Naive thymus-derived CD4-positive, alpha-beta T cell (primary cell): ENCODE measurements at regions not wholly inside any gene's neighbourhood (a gene's known extent, or its start where the extent isn't known, plus 50 kb on each side); places are given as distances from the start of the nearest gene placed in this dataset.
"Not testable (repeated sequence)": the region's sequence is repeated elsewhere in the genome, so short reads cannot be mapped to it uniquely, and the experiment has no call there.

Source experiments
- ATAC-seq: fragments of 150-1000 bp; cut with Tn5 transposase; 2 replicates; pipeline ENCODE4 v1.10.0; 2021; ENCODE audit warnings: mild to moderate bottlenecking, moderate library complexity
- CTCF ChIA-PET: fragments of 350-600 bp; sonication (Branson Sonifier 250); formaldehyde crosslinking; loops from one replicate; lab custom pipeline; 2021; ENCODE audit warnings: antibody characterized with exemption; lab: Charles Lee
- POLR2A ChIA-PET: fragments of 350-600 bp; sonication (Branson Sonifier 250); formaldehyde crosslinking; loops from one replicate; lab custom pipeline; 2021; ENCODE audit warnings: antibody characterized with exemption, inconsistent platforms; lab: Charles Lee
- DNase-seq, 9 donors: peaks; one replicate each; pipeline versions ENCODE4 v3.0.0 to v3.0.0-alpha.2; 2020 to 2022; ENCODE audit warnings: mixed read lengths in 1 of 9
- H3K27ac ChIP-seq: one replicate; pipeline ENCODE4 v1.7.0; 2013; ENCODE audit warnings: mild to moderate bottlenecking, low read depth, low read length, moderate library complexity
- H3K27me3 ChIP-seq, 2 donors: one replicate each; pipeline ENCODE4 v1.7.0; 2013; ENCODE audit warnings: low read length in 2 of 2, mild to moderate bottlenecking in 2 of 2, moderate library complexity in 2 of 2; ENCODE audit not compliant: control insufficient read depth in 2 of 2, insufficient read depth in 2 of 2
- H3K36me3 ChIP-seq, 3 experiments: 1 replicate in 2 of 3; 2 replicates in 1 of 3; pipeline ENCODE4 v1.7.0; 2013; ENCODE audit warnings: low read length in 3 of 3, mild to moderate bottlenecking in 3 of 3, moderate library complexity in 1 of 3; ENCODE audit not compliant: insufficient read depth in 3 of 3, control insufficient read depth in 2 of 3
- H3K4me1 ChIP-seq, 2 donors: one replicate each; pipeline ENCODE4 v1.7.0; 2013; ENCODE audit warnings: low read length in 2 of 2, mild to moderate bottlenecking in 2 of 2, moderate library complexity in 1 of 2; ENCODE audit not compliant: control insufficient read depth in 2 of 2, insufficient read depth in 2 of 2
- H3K4me3 ChIP-seq: 2 replicates; pipeline ENCODE4 v1.7.0; 2013; ENCODE audit warnings: mild to moderate bottlenecking, low read length
- H3K9me3 ChIP-seq, 3 experiments: 1 replicate in 2 of 3; 2 replicates in 1 of 3; pipeline ENCODE4 v1.7.0; 2013; ENCODE audit warnings: low read length in 3 of 3; ENCODE audit not compliant: control insufficient read depth in 2 of 3
- H3K27ac Mint-ChIP-seq, 9 donors: one replicate each; pipeline ENCODE4 v1.8.0; 2020 to 2022; ENCODE audit warnings: mixed read lengths in 9 of 9, mild to moderate bottlenecking in 8 of 9, moderate library complexity in 5 of 9, inconsistent platforms in 2 of 9
- H3K27me3 Mint-ChIP-seq, 5 donors: one replicate each; pipeline ENCODE4 v1.8.0; 2021 to 2022; ENCODE audit warnings: mixed read lengths in 5 of 5, mild to moderate bottlenecking in 1 of 5
- H3K36me3 Mint-ChIP-seq, 5 donors: one replicate each; pipeline ENCODE4 v1.8.0; 2020 to 2022; ENCODE audit warnings: mixed read lengths in 5 of 5, mild to moderate bottlenecking in 3 of 5, inconsistent platforms in 1 of 5
- H3K4me1 Mint-ChIP-seq, 7 donors: one replicate each; pipeline ENCODE4 v1.8.0; 2020 to 2022; ENCODE audit warnings: mixed read lengths in 7 of 7, mild to moderate bottlenecking in 3 of 7, inconsistent platforms in 1 of 7
- H3K4me3 Mint-ChIP-seq, 10 donors: one replicate each; pipeline ENCODE4 v1.8.0; 2020 to 2022; ENCODE audit warnings: mild to moderate bottlenecking in 10 of 10, mixed read lengths in 10 of 10, moderate library complexity in 6 of 10, inconsistent platforms in 2 of 10
- H3K9me3 Mint-ChIP-seq, 11 donors: one replicate each; pipeline ENCODE4 v1.8.0; 2020 to 2022; ENCODE audit warnings: mixed read lengths in 11 of 11, mild to moderate bottlenecking in 4 of 11, inconsistent platforms in 1 of 11, moderate library complexity in 1 of 11
- intact Hi-C, 2 donors: fragments of 100-400 bp; cut with micrococcal nuclease; formaldehyde crosslinking; loops; one replicate each; pipeline ENCODE4 v1.15.1; 2023

DNA sequence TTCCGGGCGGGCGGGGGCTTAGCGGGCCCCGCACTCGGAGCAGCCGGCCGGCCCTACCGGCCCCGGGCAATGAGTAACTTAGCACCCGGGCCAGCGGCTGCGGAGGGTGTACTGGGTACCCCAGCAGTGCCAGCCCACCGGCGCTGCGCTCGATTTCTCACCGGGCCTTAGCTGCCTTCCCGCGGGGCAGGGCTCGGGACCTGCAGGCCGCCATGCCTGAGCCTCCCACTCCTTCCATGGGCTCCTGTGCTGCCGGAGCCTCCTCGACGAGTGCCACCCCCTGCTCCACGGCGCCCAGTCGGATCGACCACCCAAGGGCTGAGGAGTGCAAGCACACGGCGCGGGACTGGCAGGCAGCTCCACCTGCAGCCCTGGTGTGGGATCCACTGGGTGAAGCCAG lies 427.1 kb downstream of the NAF1 start:
- H3K4me1 ChIP-seq, H3K9me3 Mint-ChIP-seq, H3K9me3 ChIP-seq, intact Hi-C loops, H3K27me3 ChIP-seq, H3K27ac Mint-ChIP-seq, H3K27me3 Mint-ChIP-seq, H3K4me3 Mint-ChIP-seq, CTCF ChIA-PET, H3K27ac ChIP-seq, POLR2A ChIA-PET, H3K36me3 ChIP-seq, ATAC-seq, H3K36me3 Mint-ChIP-seq, DNase-seq, H3K4me1 Mint-ChIP-seq, H3K4me3 ChIP-seq: not testable (repeated sequence)

DNA sequence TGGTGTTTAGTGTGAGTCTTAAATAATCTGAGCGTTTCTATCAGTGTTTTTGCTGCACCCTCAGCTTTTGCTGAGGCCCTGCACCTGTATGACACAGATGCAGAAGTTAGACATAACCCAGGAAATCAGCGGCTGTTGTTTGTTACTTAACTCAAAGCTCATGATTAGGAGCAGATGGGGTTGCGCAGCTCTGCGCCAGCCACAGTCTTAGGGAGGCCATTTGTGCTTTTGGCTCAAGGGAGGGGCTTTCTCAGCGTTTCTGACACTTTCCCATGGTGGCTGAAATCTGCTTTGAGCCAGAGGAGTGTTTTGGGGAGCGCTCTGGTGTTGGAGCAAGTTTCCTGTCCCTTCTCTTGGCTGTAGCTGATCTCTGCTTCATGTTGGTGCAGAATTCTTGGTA lies 433.8 kb downstream of the NAF1 start:
- CTCF ChIA-PET: no interaction called here
- Mint-ChIP-seq H3K4me1 (no peaks in the 10 kb centered on the region), H3K36me3 (no peaks in the 10 kb centered on the region), H3K27ac (no peak overlapping the region), H3K9me3 (no peaks in the 10 kb centered on the region), H3K4me3 (no peak overlapping the region), H3K27me3 (no peaks in the 10 kb centered on the region)
- POLR2A ChIA-PET: no interaction called here
- DNase-seq: no peak
- Histone ChIP-seq H3K27me3 (no peaks in the 10 kb centered on the region), H3K36me3 (no peaks in the 10 kb centered on the region), H3K27ac (no peak overlapping the region), H3K4me3 (no peak overlapping the region), H3K9me3 (no peaks in the 10 kb centered on the region), H3K4me1 (no peaks in the 10 kb centered on the region)
- intact Hi-C loops: no loop called here
- no peak for ATAC-seq

DNA sequence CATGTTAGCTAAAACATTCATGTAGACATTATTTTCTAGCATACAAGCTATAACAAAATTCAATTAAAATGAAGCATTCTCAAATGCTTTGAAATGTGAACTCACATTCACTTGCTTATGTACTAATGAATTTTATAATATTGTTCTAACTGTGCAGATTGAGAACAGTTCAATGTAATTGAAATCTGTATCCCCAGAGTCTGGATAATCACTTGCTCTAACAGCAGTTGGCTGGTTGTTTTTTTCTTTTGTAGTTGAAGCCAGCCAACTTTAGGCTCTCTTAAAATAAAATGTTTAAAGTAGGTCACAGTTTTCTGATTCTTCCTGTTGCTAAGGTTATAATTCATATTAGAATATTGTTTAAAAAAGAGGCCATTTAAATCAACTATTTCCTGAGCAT lies 438.9 kb downstream of the NAF1 start:
- Mint-ChIP-seq H3K27ac (no peak overlapping the region), H3K27me3 (no peaks in the 10 kb centered on the region), H3K9me3 (peaks cover 0 to 9% (median 1%) of the 10 kb centered on the region in 11 donors), H3K4me1 (no peaks in the 10 kb centered on the region), H3K36me3 (no peaks in the 10 kb centered on the region), H3K4me3 (no peak overlapping the region)
- ChIA-PET POLR2A (no interaction called here), CTCF (no interaction called here)
- no peak overlapping the region for H3K4me3 ChIP-seq
- H3K36me3 ChIP-seq: no peaks in the 10 kb centered on the region
- intact Hi-C loops: no loop called here
- H3K27me3 ChIP-seq: no peaks in the 10 kb centered on the region
- no peaks in the 10 kb centered on the region for H3K4me1 ChIP-seq
- DNase-seq (no peak), ATAC-seq (no peak)
- no peaks in the 10 kb centered on the region for H3K9me3 ChIP-seq
- H3K27ac ChIP-seq: no peak overlapping the region

DNA sequence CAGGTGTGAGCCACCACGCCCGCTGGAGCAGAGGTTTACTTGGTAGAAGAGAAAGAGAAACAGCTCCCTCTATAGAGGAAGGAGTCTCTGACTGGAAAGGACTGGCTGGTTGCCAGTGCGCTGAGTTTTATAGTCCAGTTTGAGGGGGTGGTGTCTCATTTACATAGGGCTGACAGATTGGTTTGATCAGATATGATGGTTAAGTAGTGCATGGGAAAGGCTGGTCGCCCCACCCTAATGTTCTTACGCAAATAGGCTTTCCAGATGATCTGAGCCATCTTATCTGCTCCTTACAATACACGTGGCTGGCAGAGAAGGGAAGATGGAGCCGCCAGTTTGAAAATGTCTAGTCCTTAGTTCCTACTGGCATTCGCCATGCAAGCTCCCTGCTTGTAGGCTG lies 439.5 kb downstream of the NAF1 start:
- Mint-ChIP-seq H3K4me1 (no peaks in the 10 kb centered on the region), H3K36me3 (no peaks in the 10 kb centered on the region), H3K4me3 (no peak overlapping the region), H3K27me3 (no peaks in the 10 kb centered on the region), H3K9me3 (peaks cover 0 to 9% (median 1%) of the 10 kb centered on the region in 11 donors), H3K27ac (no peak overlapping the region)
- POLR2A ChIA-PET: no interaction called here
- no peaks in the 10 kb centered on the region for H3K36me3 ChIP-seq
- CTCF ChIA-PET: no interaction called here
- no peaks in the 10 kb centered on the region for H3K4me1 ChIP-seq
- H3K27me3 ChIP-seq: no peaks in the 10 kb centered on the region
- intact Hi-C loops: no loop called here
- no peak overlapping the region for H3K4me3 ChIP-seq
- ATAC-seq (no peak), DNase-seq (no peak)
- no peak overlapping the region for H3K27ac ChIP-seq
- H3K9me3 ChIP-seq: no peaks in the 10 kb centered on the region

DNA sequence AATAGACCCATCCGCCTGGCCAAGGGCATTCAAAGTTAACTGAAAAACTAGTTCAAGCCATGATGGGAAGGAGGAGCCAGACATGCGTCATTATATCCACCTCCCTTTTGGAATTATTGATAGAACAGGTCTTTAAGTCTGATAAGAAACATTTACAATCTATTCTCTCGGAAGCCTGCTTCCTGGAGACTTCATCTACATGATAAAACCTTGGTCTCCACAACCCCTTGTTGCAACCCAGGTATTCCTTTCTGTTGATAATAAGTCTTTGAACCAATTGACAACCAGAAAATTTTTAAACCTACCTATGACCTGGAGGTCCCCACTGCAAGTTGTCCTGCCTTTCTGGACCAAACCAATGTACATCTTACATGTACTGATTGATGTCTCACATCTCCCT lies 451.3 kb downstream of the NAF1 start:
- Histone ChIP-seq H3K27ac (no peak overlapping the region), H3K4me3 (no peak overlapping the region), H3K27me3 (no peaks in the 10 kb centered on the region), H3K4me1 (no peaks in the 10 kb centered on the region), H3K9me3 (no peaks in the 10 kb centered on the region), H3K36me3 (no peaks in the 10 kb centered on the region)
- intact Hi-C loops: no loop called here
- Mint-ChIP-seq H3K4me1 (no peaks in the 10 kb centered on the region), H3K9me3 (peaks cover 0 to 18% (median 6%) of the 10 kb centered on the region in 11 donors), H3K27me3 (peaks cover 0 to 9% (median 0%) of the 10 kb centered on the region in 5 donors), H3K36me3 (no peaks in the 10 kb centered on the region), H3K27ac (no peak overlapping the region), H3K4me3 (no peak overlapping the region)
- CTCF ChIA-PET: no interaction called here
- POLR2A ChIA-PET: no interaction called here
- ATAC-seq (no peak), DNase-seq (no peak)

DNA sequence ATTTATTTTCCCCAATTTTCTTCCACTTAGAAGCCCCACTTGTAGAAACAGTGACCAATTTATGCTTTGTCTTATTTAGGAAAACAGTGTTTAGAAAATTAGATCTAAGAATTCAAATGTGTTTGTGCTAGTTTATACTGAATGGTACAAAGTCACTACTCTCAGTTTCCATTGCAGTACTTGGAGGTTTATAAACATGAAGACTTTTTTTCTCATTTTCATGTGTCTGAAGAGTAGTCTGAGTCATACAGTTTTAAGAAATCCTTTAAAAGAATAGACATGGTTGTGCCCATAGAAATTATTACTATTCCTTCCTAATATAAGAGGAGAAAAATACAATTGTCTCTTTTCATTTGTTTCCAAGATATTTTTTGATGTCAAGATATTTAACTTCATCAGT lies 458.7 kb downstream of the NAF1 start:
- Histone ChIP-seq H3K36me3 (no peaks in the 10 kb centered on the region), H3K4me1 (no peaks in the 10 kb centered on the region), H3K27me3 (no peaks in the 10 kb centered on the region), H3K27ac (no peak overlapping the region), H3K9me3 (no peaks in the 10 kb centered on the region), H3K4me3 (no peak overlapping the region)
- peaks cover 0 to 20% (median 6%) of the 10 kb centered on the region in 11 donors for H3K9me3 Mint-ChIP-seq
- no peak for DNase-seq
- no peak overlapping the region for H3K27ac Mint-ChIP-seq
- intact Hi-C loops: no loop called here
- no peak for ATAC-seq
- H3K36me3 Mint-ChIP-seq: no peaks in the 10 kb centered on the region
- no peak overlapping the region for H3K4me3 Mint-ChIP-seq
- peaks cover 0 to 9% (median 0%) of the 10 kb centered on the region in 5 donors for H3K27me3 Mint-ChIP-seq
- ChIA-PET CTCF (no interaction called here), POLR2A (no interaction called here)
- H3K4me1 Mint-ChIP-seq: no peaks in the 10 kb centered on the region

DNA sequence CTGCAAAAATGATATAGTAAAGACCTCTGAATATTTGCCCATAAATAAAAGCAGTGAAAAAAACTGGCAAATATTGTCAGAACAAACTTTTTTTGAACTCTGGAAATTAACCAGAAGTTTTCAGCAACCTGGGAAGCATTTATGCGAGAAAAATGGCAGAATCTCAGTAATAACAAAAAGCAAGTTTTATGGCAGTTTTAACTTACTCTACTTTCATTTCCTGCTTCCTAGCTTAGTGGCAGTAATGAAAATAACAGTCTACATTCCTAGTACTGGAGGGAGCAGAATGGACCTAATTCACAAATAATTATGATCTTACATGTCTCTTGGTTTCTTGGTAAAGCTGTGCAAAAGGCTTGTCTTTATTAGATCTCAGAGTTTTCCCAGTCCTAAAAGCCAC lies 460.1 kb downstream of the NAF1 start:
- H3K9me3 ChIP-seq: no peaks in the 10 kb centered on the region
- POLR2A ChIA-PET: no interaction called here
- Mint-ChIP-seq H3K36me3 (no peaks in the 10 kb centered on the region), H3K9me3 (peaks cover 0 to 7% (median 3%) of the 10 kb centered on the region in 11 donors), H3K4me3 (no peak overlapping the region), H3K27ac (no peak overlapping the region), H3K27me3 (no peaks in the 10 kb centered on the region), H3K4me1 (no peaks in the 10 kb centered on the region)
- CTCF ChIA-PET: no interaction called here
- no peaks in the 10 kb centered on the region for H3K4me1 ChIP-seq
- no peaks in the 10 kb centered on the region for H3K36me3 ChIP-seq
- no peaks in the 10 kb centered on the region for H3K27me3 ChIP-seq
- no peak overlapping the region for H3K4me3 ChIP-seq
- no peak for ATAC-seq
- intact Hi-C loops: no loop called here
- no peak overlapping the region for H3K27ac ChIP-seq
- no peak for DNase-seq
